ENCODE measurements at regions not wholly inside any gene's neighbourhood (a gene's known extent, or its start where the extent isn't known, plus 50 kb on each side); places are given as distances from the start of the nearest gene placed in this dataset.

DNA sequence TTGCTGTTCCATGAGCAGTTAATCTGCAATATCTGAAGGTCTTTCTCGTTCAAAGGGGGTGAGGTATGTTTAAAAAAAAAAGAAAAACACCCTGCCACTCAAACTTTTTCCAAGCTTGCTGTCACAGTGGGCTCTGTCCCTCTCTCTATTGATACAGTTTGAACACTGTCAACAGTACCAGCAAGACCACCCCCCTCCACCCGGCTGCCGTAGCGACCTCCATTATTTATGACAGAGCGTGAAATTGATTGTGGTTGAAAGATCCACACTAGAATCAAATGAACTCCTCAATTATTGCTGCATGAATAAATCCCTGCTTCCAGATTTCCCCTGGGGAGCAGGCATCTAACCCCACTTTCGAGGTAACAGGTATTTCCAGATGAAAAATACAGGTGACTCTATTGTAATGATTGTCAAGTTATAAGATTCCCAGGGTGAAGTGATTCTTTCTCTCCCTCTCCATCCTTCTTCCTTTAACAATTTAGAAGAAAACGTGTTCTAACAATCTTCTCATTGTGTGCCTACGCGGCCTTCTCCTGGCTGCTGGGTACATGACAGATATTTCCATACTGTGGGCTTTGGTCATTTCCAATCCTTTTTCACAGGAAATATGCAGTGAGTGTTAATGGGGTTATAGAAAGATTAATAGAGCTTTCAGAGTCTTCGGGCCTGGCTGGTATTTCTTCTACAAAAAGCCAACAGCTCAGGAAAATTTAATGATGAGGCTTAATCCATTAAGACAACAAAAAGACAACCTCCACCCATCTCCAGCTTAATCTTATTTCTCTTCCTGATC lies 135.7 kb upstream of the C16orf82 start:
- ATAC-seq (ENCODE audit: poor library complexity), result no peak
- Mint-ChIP-seq H3K4me1 (ENCODE audit: low read depth) (no peaks in the 10 kb centered on the region), H3K4me3 (no peak overlapping the region), H3K9me3 (no peaks in the 10 kb centered on the region), H3K36me3 (ENCODE audit: low read depth) (no peaks in the 10 kb centered on the region), H3K27me3 (peaks cover 11% of the 10 kb centered on the region), H3K27ac (no peak overlapping the region)
- CTCF ChIA-PET, result no interaction called here
- Histone ChIP-seq H3K27ac (ENCODE audit: low read depth in 1 of 2, low read length in 2 of 2) (no peak overlapping the region), H3K4me3 (ENCODE audit: low read length) (no peak overlapping the region), H3K4me1 (ENCODE audit: insufficient read depth, low read length) (no peaks in the 10 kb centered on the region), H3K27me3 (ENCODE audit: control insufficient read depth in 1 of 2, insufficient read depth in 2 of 2, low read length in 2 of 2) (no peaks in the 10 kb centered on the region), H3K9me3 (ENCODE audit: control insufficient read depth in 1 of 2, insufficient read depth in 1 of 2, low read length in 2 of 2) (no peaks in the 10 kb centered on the region), H3K36me3 (ENCODE audit: insufficient read depth, low read length) (no peaks in the 10 kb centered on the region)
- POLR2A ChIA-PET, result no interaction called here
- no peak for DNase-seq
- intact Hi-C loops (cut with DNase I, micrococcal nuclease), result no loop called here
- TF ChIP-seq, protein P1, sequence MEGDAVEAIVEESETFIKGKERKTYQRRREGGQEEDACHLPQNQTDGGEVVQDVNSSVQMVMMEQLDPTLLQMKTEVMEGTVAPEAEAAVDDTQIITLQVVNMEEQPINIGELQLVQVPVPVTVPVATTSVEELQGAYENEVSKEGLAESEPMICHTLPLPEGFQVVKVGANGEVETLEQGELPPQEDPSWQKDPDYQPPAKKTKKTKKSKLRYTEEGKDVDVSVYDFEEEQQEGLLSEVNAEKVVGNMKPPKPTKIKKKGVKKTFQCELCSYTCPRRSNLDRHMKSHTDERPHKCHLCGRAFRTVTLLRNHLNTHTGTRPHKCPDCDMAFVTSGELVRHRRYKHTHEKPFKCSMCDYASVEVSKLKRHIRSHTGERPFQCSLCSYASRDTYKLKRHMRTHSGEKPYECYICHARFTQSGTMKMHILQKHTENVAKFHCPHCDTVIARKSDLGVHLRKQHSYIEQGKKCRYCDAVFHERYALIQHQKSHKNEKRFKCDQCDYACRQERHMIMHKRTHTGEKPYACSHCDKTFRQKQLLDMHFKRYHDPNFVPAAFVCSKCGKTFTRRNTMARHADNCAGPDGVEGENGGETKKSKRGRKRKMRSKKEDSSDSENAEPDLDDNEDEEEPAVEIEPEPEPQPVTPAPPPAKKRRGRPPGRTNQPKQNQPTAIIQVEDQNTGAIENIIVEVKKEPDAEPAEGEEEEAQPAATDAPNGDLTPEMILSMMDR (IDR thresholded peaks at IDR 0.05), result no peak

DNA sequence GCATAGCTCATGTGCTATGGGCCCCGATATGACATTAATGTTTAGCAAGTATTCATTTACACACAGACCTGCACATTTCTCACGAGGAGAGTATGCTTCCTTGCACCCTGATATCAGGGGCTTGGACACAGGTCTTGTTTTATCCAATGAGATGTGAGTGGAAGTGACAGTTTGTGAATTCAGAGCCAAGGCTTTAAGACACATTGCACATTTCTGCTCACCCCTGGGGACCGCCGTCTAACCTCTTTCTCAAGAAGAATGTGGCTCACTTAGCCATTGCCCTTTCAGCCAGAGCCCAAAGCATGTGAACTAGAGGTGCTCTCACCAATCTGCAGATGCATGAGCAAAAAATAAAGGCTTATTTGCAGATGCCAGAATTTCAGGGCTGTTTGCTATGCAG lies 116.1 kb upstream of the C16orf82 start:
- Mint-ChIP-seq H3K27me3 (peaks cover 20% of the 10 kb centered on the region), H3K36me3 (ENCODE audit: low read depth) (no peaks in the 10 kb centered on the region), H3K4me3 (no peak overlapping the region), H3K9me3 (no peaks in the 10 kb centered on the region), H3K27ac (no peak overlapping the region), H3K4me1 (ENCODE audit: low read depth) (no peaks in the 10 kb centered on the region)
- CTCF ChIA-PET, result no interaction called here
- POLR2A ChIA-PET, result no interaction called here
- Histone ChIP-seq H3K36me3 (ENCODE audit: insufficient read depth, low read length) (no peaks in the 10 kb centered on the region), H3K27me3 (ENCODE audit: control insufficient read depth in 1 of 2, insufficient read depth in 2 of 2, low read length in 2 of 2) (peaks cover 0 to 5% of the 10 kb centered on the region in 2 experiments), H3K4me3 (ENCODE audit: low read length) (no peak overlapping the region), H3K4me1 (ENCODE audit: insufficient read depth, low read length) (no peaks in the 10 kb centered on the region), H3K9me3 (ENCODE audit: control insufficient read depth in 1 of 2, insufficient read depth in 1 of 2, low read length in 2 of 2) (no peaks in the 10 kb centered on the region), H3K27ac (ENCODE audit: low read depth in 1 of 2, low read length in 2 of 2) (no peak overlapping the region)
- no peak for DNase-seq
- ATAC-seq (ENCODE audit: poor library complexity), result no peak
- TF ChIP-seq, protein P1 (IDR thresholded peaks at IDR 0.05), result no peak
- intact Hi-C loops (cut with DNase I, micrococcal nuclease), result no loop called here

DNA sequence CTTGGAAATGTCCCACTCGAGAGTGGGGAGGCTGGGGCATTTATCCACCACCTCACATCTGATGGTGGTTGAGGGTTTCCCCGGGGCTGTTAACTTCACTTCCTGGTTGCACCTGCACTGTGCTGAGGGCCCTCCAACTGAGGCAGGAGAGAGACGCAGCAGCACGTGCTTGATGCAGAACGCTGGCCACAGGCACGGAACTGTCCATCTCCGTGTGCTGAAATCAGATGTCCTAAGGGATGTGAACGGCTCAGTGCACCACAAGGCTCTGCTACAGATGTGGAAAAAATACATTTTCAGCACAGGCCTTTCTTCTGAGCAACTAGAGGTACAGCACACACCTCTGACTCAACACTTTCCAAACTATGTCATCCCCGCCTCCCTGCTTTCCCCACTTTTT lies 114.8 kb upstream of the C16orf82 start:
- H3K9me3 Mint-ChIP-seq, result no peaks in the 10 kb centered on the region
- POLR2A ChIA-PET, result no interaction called here
- ATAC-seq (ENCODE audit: poor library complexity), result no peak
- peaks cover 20% of the 10 kb centered on the region for H3K27me3 Mint-ChIP-seq
- H3K4me3 Mint-ChIP-seq, result no peak overlapping the region
- no peak overlapping the region for H3K27ac Mint-ChIP-seq
- H3K4me3 ChIP-seq (ENCODE audit: low read length), result no peak overlapping the region
- no peaks in the 10 kb centered on the region for H3K36me3 ChIP-seq (ENCODE audit: insufficient read depth, low read length)
- H3K4me1 ChIP-seq (ENCODE audit: insufficient read depth, low read length), result no peaks in the 10 kb centered on the region
- no peak for DNase-seq
- no peak overlapping the region for H3K27ac ChIP-seq (ENCODE audit: low read depth in 1 of 2, low read length in 2 of 2)
- CTCF ChIA-PET, result no interaction called here
- peaks cover 0 to 5% of the 10 kb centered on the region in 2 experiments for H3K27me3 ChIP-seq (ENCODE audit: control insufficient read depth in 1 of 2, insufficient read depth in 2 of 2, low read length in 2 of 2)
- no peaks in the 10 kb centered on the region for H3K36me3 Mint-ChIP-seq (ENCODE audit: low read depth)
- TF ChIP-seq, protein P1 (IDR thresholded peaks at IDR 0.05), result no peak
- no peaks in the 10 kb centered on the region for H3K9me3 ChIP-seq (ENCODE audit: control insufficient read depth in 1 of 2, insufficient read depth in 1 of 2, low read length in 2 of 2)
- intact Hi-C loops (cut with DNase I, micrococcal nuclease), result no loop called here
- H3K4me1 Mint-ChIP-seq (ENCODE audit: low read depth), result no peaks in the 10 kb centered on the region
